ENCODE measurements at regions not wholly inside any gene's neighbourhood (a gene's known extent, or its start where the extent isn't known, plus 50 kb on each side); places are given as distances from the start of the nearest gene placed in this dataset.

- H3K4me3 Mint-ChIP-seq, result no peak overlapping the region
- no peak overlapping the region for H3K27ac Mint-ChIP-seq
- ATAC-seq, result no peak
- no peaks in the 10 kb centered on the region for H3K36me3 Mint-ChIP-seq (ENCODE audit: low read depth)
- no peaks in the 10 kb centered on the region for H3K4me1 Mint-ChIP-seq
- H3K27me3 Mint-ChIP-seq, result no peaks in the 10 kb centered on the region
- no peak for DNase-seq
- H3K9me3 ChIP-seq (ENCODE audit: control insufficient read depth, low read length, poor library complexity, severe bottlenecking), result no peaks in the 10 kb centered on the region
These were observed 317.0 kb upstream of the MPDZ start for GRCh38 chr9:13596383-13596970.

GRCh38 chr9:13590996-13591395 is 311.5 kb upstream of the MPDZ start:
- DNase-seq (no peak), ATAC-seq (no peak)
- no peak overlapping the region for H3K27ac Mint-ChIP-seq
- no peaks in the 10 kb centered on the region for H3K4me1 Mint-ChIP-seq
- H3K36me3 Mint-ChIP-seq (ENCODE audit: low read depth), result no peaks in the 10 kb centered on the region
- no peak overlapping the region for H3K4me3 Mint-ChIP-seq
- no peaks in the 10 kb centered on the region for H3K9me3 ChIP-seq (ENCODE audit: control insufficient read depth, low read length, poor library complexity, severe bottlenecking)
- H3K27me3 Mint-ChIP-seq, result no peaks in the 10 kb centered on the region

DNA sequence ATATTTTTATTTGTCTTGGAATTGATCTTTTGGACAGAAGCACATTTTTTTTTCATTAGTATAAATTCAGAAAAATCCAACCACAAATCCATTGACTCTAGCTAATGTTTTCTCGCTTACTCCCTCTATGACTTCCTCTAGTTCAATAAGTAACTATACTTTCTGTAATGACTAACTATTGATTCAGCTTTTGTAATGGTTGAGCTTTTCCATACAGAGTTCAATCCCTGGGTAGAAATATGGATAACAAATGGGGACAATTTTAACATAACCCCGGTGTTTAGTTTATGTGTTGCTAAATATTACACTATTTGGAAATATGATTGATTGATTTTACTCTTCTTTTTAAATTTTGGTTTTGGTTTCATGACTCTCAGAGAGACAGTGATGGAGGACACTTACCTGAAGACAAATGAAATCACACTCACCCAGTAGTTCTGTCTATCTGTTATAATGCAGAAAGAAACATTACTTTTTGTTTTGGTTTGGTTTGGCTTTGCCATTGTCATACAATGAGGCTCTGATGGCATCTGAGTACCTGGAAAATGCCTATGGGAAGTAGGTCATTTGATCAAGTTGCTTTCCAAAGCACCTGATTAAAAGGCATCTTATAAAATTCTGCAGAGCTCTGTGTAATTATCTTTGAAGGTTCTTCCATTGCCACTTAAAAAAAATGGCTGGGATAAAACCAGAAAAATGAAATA is 309.7 kb upstream of the MPDZ start:
- H3K4me1 Mint-ChIP-seq, result no peaks in the 10 kb centered on the region
- no peaks in the 10 kb centered on the region for H3K36me3 Mint-ChIP-seq (ENCODE audit: low read depth)
- no peak overlapping the region for H3K4me3 Mint-ChIP-seq
- no peak overlapping the region for H3K27ac Mint-ChIP-seq
- no peaks in the 10 kb centered on the region for H3K9me3 ChIP-seq (ENCODE audit: control insufficient read depth, low read length, poor library complexity, severe bottlenecking)
- no peak for DNase-seq
- H3K27me3 Mint-ChIP-seq, result no peaks in the 10 kb centered on the region
- ATAC-seq, result no peak

GRCh38 chr9:13588151-13589033 is 308.9 kb upstream of the MPDZ start:
- no peaks in the 10 kb centered on the region for H3K9me3 ChIP-seq (ENCODE audit: control insufficient read depth, low read length, poor library complexity, severe bottlenecking)
- DNase-seq, result no peak
- no peaks in the 10 kb centered on the region for H3K4me1 Mint-ChIP-seq
- H3K27ac Mint-ChIP-seq, result no peak overlapping the region
- H3K4me3 Mint-ChIP-seq, result no peak overlapping the region
- no peak for ATAC-seq
- no peaks in the 10 kb centered on the region for H3K27me3 Mint-ChIP-seq
- H3K36me3 Mint-ChIP-seq (ENCODE audit: low read depth), result no peaks in the 10 kb centered on the region

DNA sequence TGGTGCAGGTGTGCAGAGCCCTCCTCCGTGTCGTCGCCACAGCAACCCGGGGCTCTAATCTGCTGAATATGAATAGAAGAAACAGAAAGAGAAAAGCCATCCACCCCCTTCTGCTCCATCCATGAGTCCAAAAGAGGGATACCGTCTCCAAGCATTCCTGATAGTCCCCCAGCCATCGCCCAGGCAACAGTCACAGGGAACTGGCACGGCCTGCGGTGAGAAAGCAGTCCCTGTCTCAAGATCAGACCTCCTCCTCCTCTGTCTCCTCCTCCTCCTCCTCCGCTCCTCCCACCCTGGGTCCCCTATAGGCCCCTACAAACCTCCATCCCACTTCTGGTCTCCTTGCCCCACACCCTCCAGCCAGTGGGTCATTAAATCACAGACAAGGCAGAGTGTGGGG is 308.1 kb upstream of the MPDZ start:
- no peak for DNase-seq
- no peaks in the 10 kb centered on the region for H3K9me3 ChIP-seq (ENCODE audit: control insufficient read depth, low read length, poor library complexity, severe bottlenecking)
- no peaks in the 10 kb centered on the region for H3K36me3 Mint-ChIP-seq (ENCODE audit: low read depth)
- no peak overlapping the region for H3K27ac Mint-ChIP-seq
- H3K27me3 Mint-ChIP-seq, result no peaks in the 10 kb centered on the region
- no peaks in the 10 kb centered on the region for H3K4me1 Mint-ChIP-seq
- H3K4me3 Mint-ChIP-seq, result no peak overlapping the region
- ATAC-seq, result no peak

DNA sequence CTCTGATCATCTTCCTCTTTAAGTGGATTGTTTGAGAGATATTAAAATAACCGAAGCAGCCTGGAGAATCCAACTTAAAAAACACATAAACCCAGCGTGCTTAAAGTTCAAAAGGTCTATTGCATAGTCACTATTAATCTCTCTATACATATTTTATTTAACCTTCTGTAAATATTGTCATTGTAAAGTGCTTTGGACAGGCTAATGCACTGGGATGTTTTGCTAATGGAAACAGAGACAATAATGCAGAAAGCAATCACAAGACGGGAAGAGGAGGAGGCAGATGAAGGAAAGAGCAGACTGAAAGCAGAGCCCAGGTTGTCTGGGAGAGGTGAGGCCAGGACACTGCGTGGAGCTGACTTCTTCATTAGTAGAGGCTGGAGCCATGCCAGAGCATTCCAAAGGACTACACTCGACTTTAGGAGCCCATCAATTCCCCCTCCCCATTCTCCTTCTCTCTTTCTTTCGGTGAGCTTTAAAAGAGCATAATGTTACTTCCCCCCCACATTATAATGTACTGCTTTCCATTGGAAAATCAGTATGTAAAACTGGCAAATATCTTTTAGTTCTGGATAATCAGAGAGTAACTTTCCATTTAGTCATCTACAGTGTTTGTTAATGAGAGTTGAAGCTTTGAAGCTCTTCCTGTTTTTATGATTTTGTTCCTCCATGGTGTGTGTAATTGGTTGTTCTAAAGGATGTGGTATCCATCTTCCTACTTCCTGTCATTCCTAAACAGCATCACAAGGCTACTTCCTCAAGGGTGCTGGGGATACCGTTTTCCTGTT is 307.3 kb upstream of the MPDZ start:
- Mint-ChIP-seq H3K4me3 (no peak overlapping the region), H3K4me1 (no peaks in the 10 kb centered on the region), H3K27ac (no peak overlapping the region), H3K36me3 (ENCODE audit: low read depth) (no peaks in the 10 kb centered on the region), H3K27me3 (no peaks in the 10 kb centered on the region)
- no peak for DNase-seq
- ATAC-seq, result no peak
- H3K9me3 ChIP-seq (ENCODE audit: control insufficient read depth, low read length, poor library complexity, severe bottlenecking), result no peaks in the 10 kb centered on the region

- H3K27me3 Mint-ChIP-seq, result no peaks in the 10 kb centered on the region
- no peak for DNase-seq
- H3K36me3 Mint-ChIP-seq (ENCODE audit: low read depth), result no peaks in the 10 kb centered on the region
- no peak overlapping the region for H3K4me3 Mint-ChIP-seq
- no peak for ATAC-seq
- no peak overlapping the region for H3K27ac Mint-ChIP-seq
- no peaks in the 10 kb centered on the region for H3K4me1 Mint-ChIP-seq
- no peaks in the 10 kb centered on the region for H3K9me3 ChIP-seq (ENCODE audit: control insufficient read depth, low read length, poor library complexity, severe bottlenecking)
These were observed 301.3 kb upstream of the MPDZ start for GRCh38 chr9:13580760-13581159.

DNA sequence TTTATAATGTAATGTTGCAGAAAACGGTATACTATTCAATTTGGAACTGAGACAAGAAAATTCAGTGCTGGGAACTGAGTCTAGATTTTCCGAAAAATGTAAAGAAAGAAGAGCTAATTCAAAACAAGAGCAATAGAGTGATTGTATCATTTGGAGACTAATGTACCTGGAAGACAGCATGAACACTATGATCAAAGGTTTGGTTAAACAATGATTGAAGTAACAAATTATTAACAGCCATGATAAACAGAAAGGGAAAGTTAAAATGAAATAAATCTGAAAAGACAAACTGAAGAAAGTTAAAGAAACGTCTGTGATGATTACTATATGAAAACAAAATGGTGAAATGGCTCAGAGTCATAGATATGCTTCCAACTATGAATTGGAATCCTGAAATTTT is 300.6 kb upstream of the MPDZ start:
- Mint-ChIP-seq H3K4me3 (no peak overlapping the region), H3K27me3 (no peaks in the 10 kb centered on the region), H3K36me3 (ENCODE audit: low read depth) (no peaks in the 10 kb centered on the region), H3K4me1 (no peaks in the 10 kb centered on the region), H3K27ac (no peak overlapping the region)
- ATAC-seq (no peak), DNase-seq (no peak)
- no peaks in the 10 kb centered on the region for H3K9me3 ChIP-seq (ENCODE audit: control insufficient read depth, low read length, poor library complexity, severe bottlenecking)

GRCh38 chr9:13576101-13576500 is 296.6 kb upstream of the MPDZ start:
- DNase-seq, result no peak
- H3K4me1 Mint-ChIP-seq, result no peaks in the 10 kb centered on the region
- no peak overlapping the region for H3K4me3 Mint-ChIP-seq
- H3K27me3 Mint-ChIP-seq, result no peaks in the 10 kb centered on the region
- no peak for ATAC-seq
- H3K9me3 ChIP-seq (ENCODE audit: control insufficient read depth, low read length, poor library complexity, severe bottlenecking), result no peaks in the 10 kb centered on the region
- H3K36me3 Mint-ChIP-seq (ENCODE audit: low read depth), result no peaks in the 10 kb centered on the region
- H3K27ac Mint-ChIP-seq, result no peak overlapping the region

DNA sequence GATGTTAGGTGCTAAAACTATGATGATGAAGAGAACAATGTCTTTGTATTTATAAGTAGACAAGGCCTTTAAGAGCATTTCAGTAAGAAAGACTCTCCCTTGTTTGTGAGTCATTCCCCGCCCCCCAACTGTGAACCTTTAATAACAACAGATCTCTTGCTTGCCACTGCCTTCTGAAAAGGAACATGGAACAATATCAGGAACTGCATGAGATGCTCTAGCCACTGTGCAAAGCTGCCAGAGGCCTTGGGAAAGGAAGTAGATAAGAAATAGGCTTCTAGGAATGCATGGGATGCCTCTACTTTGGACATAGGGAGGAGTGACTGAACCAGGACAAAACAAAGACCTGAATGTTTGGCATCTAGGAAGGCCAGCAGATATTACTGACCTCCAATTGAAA is 296.1 kb upstream of the MPDZ start:
- no peaks in the 10 kb centered on the region for H3K36me3 Mint-ChIP-seq (ENCODE audit: low read depth)
- ATAC-seq (no peak), DNase-seq (no peak)
- no peak overlapping the region for H3K4me3 Mint-ChIP-seq
- no peaks in the 10 kb centered on the region for H3K4me1 Mint-ChIP-seq
- no peak overlapping the region for H3K27ac Mint-ChIP-seq
- no peaks in the 10 kb centered on the region for H3K9me3 ChIP-seq (ENCODE audit: control insufficient read depth, low read length, poor library complexity, severe bottlenecking)
- H3K27me3 Mint-ChIP-seq, result no peaks in the 10 kb centered on the region

- DNase-seq (no peak), ATAC-seq (no peak)
- Mint-ChIP-seq H3K27me3 (peaks cover 6% of the 10 kb centered on the region), H3K4me3 (no peak overlapping the region), H3K27ac (no peak overlapping the region), H3K36me3 (ENCODE audit: low read depth) (no peaks in the 10 kb centered on the region), H3K4me1 (peaks cover 5% of the 10 kb centered on the region)
- H3K9me3 ChIP-seq (ENCODE audit: control insufficient read depth, low read length, poor library complexity, severe bottlenecking), result no peaks in the 10 kb centered on the region
These were observed 290.8 kb upstream of the MPDZ start for GRCh38 chr9:13570068-13570974.

- Mint-ChIP-seq H3K4me3 (no peak overlapping the region), H3K27ac (no peak overlapping the region), H3K36me3 (ENCODE audit: low read depth) (no peaks in the 10 kb centered on the region), H3K27me3 (peaks cover 6% of the 10 kb centered on the region), H3K4me1 (peaks cover 5% of the 10 kb centered on the region)
- ATAC-seq, result no peak
- DNase-seq, result no peak
- H3K9me3 ChIP-seq (ENCODE audit: control insufficient read depth, low read length, poor library complexity, severe bottlenecking), result no peaks in the 10 kb centered on the region
These were observed 290.1 kb upstream of the MPDZ start for GRCh38 chr9:13569602-13570067.
